BE2C (cell line): ENCODE measurements at regions not wholly inside any gene's neighbourhood (a gene's known extent, or its start where the extent isn't known, plus 50 kb on each side); places are given as distances from the start of the nearest gene placed in this dataset.

Experiments
- DNase-seq: peaks from one replicate; pipeline ENCODE4 v3.0.0-alpha.2; 2020
- H3K27me3 ChIP-seq: fragments of 250-450 bp; sonication (Bioruptor Pico); 2 replicates; pipeline ENCODE4 v1.5.1; 2020; ENCODE audit warnings: mild to moderate bottlenecking
- H3K36me3 ChIP-seq: fragments of 250-450 bp; sonication (Bioruptor Pico); 2 replicates; pipeline ENCODE4 v1.5.1; 2020; ENCODE audit warnings: mild to moderate bottlenecking
- H3K4me1 ChIP-seq: fragments of 250-450 bp; sonication (Bioruptor Pico); 2 replicates; pipeline ENCODE4 v1.5.1; 2020
- H3K4me3 ChIP-seq: 2 replicates; pipeline ENCODE4 v1.5.1; 2011; ENCODE audit warnings: low read depth, low read length
- H3K9me3 ChIP-seq: fragments of 250-450 bp; sonication (Bioruptor Pico); 2 replicates; pipeline ENCODE4 v1.5.1; 2020
- TF ChIP-seq, protein P1 (sequence below): IDR thresholded peaks from 2 replicates; pipeline ENCODE4 v1.5.1; 2012; ENCODE audit warnings: mild to moderate bottlenecking, low read depth, low read length

- H3K36me3 ChIP-seq = no peaks in the 10 kb centered on the region
- no peaks in the 10 kb centered on the region for H3K27me3 ChIP-seq
- TF ChIP-seq, protein P1, sequence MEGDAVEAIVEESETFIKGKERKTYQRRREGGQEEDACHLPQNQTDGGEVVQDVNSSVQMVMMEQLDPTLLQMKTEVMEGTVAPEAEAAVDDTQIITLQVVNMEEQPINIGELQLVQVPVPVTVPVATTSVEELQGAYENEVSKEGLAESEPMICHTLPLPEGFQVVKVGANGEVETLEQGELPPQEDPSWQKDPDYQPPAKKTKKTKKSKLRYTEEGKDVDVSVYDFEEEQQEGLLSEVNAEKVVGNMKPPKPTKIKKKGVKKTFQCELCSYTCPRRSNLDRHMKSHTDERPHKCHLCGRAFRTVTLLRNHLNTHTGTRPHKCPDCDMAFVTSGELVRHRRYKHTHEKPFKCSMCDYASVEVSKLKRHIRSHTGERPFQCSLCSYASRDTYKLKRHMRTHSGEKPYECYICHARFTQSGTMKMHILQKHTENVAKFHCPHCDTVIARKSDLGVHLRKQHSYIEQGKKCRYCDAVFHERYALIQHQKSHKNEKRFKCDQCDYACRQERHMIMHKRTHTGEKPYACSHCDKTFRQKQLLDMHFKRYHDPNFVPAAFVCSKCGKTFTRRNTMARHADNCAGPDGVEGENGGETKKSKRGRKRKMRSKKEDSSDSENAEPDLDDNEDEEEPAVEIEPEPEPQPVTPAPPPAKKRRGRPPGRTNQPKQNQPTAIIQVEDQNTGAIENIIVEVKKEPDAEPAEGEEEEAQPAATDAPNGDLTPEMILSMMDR = no peak
- no peak for DNase-seq
- no peaks in the 10 kb centered on the region for H3K4me1 ChIP-seq
- no peaks in the 10 kb centered on the region for H3K9me3 ChIP-seq
- H3K4me3 ChIP-seq = no peak overlapping the region
Measured at GRCh38 chr1:36559061-36559460, 76.3 kb upstream of the CSF3R start.

- no peak for DNase-seq
- TF ChIP-seq, protein P1 = no peak
- H3K4me3 ChIP-seq = no peak overlapping the region
- H3K27me3 ChIP-seq = peaks cover 2% of the 10 kb centered on the region; the same call in 1 of the 2 replicates
- H3K4me1 ChIP-seq = no peaks in the 10 kb centered on the region
- H3K9me3 ChIP-seq = no peaks in the 10 kb centered on the region
- H3K36me3 ChIP-seq = no peaks in the 10 kb centered on the region
Measured at GRCh38 chr1:36557041-36558000, 74.6 kb upstream of the CSF3R start.

DNA sequence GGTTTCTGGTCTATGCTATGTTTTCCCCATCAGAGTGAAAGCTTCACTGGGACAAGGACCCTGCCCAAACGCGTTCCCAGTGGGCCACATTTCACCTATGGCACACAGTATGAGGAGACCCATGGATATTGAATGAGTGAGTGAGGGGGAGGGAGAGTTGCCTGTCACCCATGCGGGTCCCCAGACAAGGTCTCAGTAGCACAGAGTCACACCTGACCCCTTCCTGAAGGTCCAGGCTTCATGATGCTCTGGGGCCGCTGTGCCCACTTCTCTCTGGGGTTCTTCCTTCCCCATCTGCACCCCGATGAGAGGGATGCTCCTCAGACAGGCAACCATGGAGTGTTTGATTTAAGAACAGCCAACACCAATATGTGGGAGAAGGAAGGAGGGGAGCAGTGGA, 72.3 kb upstream of the CSF3R start:
- DNase-seq = no peak
- no peaks in the 10 kb centered on the region for H3K4me1 ChIP-seq
- TF ChIP-seq, protein P1 = no peak
- no peaks in the 10 kb centered on the region for H3K36me3 ChIP-seq
- H3K9me3 ChIP-seq = no peaks in the 10 kb centered on the region
- H3K4me3 ChIP-seq = no peak overlapping the region
- H3K27me3 ChIP-seq = peaks cover 5% of the 10 kb centered on the region; the same call in 1 of the 2 replicates

GRCh38 chr1:36554323-36554628, 71.6 kb upstream of the CSF3R start:
- H3K4me3 ChIP-seq = no peak overlapping the region
- H3K4me1 ChIP-seq = no peaks in the 10 kb centered on the region
- TF ChIP-seq, protein P1 = no peak
- no peaks in the 10 kb centered on the region for H3K36me3 ChIP-seq
- no peaks in the 10 kb centered on the region for H3K9me3 ChIP-seq
- no peak for DNase-seq
- peaks cover 5% of the 10 kb centered on the region; the same call in 1 of the 2 replicates for H3K27me3 ChIP-seq

DNA sequence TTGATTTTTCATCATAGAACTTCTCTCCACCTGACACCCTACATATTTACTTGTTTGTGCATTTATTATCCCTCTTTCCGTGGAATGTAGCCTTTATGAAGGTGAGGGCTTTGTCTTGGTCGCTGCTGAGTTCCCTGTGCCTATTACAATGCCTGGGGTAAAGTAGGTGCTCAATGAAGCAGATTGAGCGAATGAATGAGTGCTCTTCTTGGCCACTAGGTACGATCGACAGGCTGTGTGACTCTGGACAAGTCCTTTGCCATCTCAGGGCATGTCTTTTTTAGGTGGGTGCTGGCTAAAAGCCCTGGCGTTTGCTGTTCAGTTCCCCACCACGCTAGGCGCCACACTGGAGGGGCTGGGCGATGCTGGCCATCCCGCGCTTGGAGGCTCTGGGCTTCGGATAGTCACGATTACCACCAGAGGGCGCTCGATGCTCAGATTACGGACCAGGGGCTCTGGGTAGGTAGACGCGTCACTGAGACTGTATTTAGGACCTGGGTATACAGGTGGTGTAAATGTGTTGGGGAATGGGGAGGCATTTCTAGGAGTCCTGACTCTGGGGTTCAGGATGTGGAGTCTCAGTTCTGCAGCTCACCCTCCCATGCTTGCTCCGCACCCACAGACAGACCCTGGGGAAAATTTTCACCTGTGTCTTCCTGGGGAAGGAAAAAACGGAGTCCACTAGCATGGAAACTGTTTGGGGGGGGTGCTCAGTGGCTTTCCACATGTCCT, 71.0 kb upstream of the CSF3R start:
- peak; percentile 77 for DNase-seq
- Histone ChIP-seq H3K4me1 (no peaks in the 10 kb centered on the region), H3K36me3 (no peaks in the 10 kb centered on the region), H3K4me3 (no peak overlapping the region), H3K9me3 (no peaks in the 10 kb centered on the region), H3K27me3 (peaks cover 5% of the 10 kb centered on the region; the same call in 1 of the 2 replicates)
- TF ChIP-seq, protein P1 = peak; percentile 67
